ENCODE measurements at regions not wholly inside any gene's neighbourhood (a gene's known extent, or its start where the extent isn't known, plus 50 kb on each side); places are given as distances from the start of the nearest gene placed in this dataset.

GRCh38 chr1:112783059-112783458 is 67.9 kb upstream of the PPM1J start:
- TF ChIP-seq CTCF (IDR thresholded peaks at IDR 0.05; ENCODE audit: low read length) = no peak
- no peak for TF ChIP-seq EZH2phosphoT487 (IDR thresholded peaks at IDR 0.05; ENCODE audit: low read length)

Measured in MM.1S (cell line).